HFFc6 (cell line): ENCODE measurements at regions not wholly inside any gene's neighbourhood (a gene's known extent, or its start where the extent isn't known, plus 50 kb on each side); places are given as distances from the start of the nearest gene placed in this dataset.
"Not testable (repeated sequence)": the region's sequence is repeated elsewhere in the genome, so short reads cannot be mapped to it uniquely, and the experiment has no call there.

Source experiments
- DNase-seq: peaks from one replicate; pipeline ENCODE4 v3.0.0-alpha.2; 2018
- H3K27ac Mint-ChIP-seq: 2 replicates; pipeline ENCODE4 v1.8.0; 2020; ENCODE audit warnings: mild to moderate bottlenecking, mixed read lengths
- H3K27me3 Mint-ChIP-seq: 2 replicates; pipeline ENCODE4 v1.8.0; 2021; ENCODE audit warnings: mild to moderate bottlenecking, moderate library complexity, mixed read lengths; ENCODE audit not compliant: insufficient read depth
- H3K36me3 Mint-ChIP-seq: 2 replicates; pipeline ENCODE4 v1.8.0; 2021; ENCODE audit warnings: low read depth, mixed read lengths
- H3K4me1 Mint-ChIP-seq: 2 replicates; pipeline ENCODE4 v1.8.0; 2020; ENCODE audit warnings: low read depth, mixed read lengths
- H3K4me3 Mint-ChIP-seq: 2 replicates; pipeline ENCODE4 v1.8.0; 2020; ENCODE audit warnings: mild to moderate bottlenecking, moderate library complexity, mixed read lengths
- H3K9me3 Mint-ChIP-seq: 2 replicates; pipeline ENCODE4 v1.8.0; 2020; ENCODE audit warnings: mild to moderate bottlenecking, mixed read lengths
- CTCF ChIP-seq: fragments of 200-600 bp; sonication (generic); IDR thresholded peaks from 2 replicates; pipeline ENCODE4 v1.5.0; 2021; ENCODE audit warnings: antibody characterized with exemption, mild to moderate bottlenecking

GRCh38 chr6:18640754-18641153 is 253.6 kb downstream of the RNF144B start:
- no peaks in the 10 kb centered on the region; the same call in 1 of the 2 replicates for H3K36me3 Mint-ChIP-seq
- no peak for TF ChIP-seq CTCF
- peaks cover 16% of the 10 kb centered on the region for H3K9me3 Mint-ChIP-seq

GRCh38 chr6:18654821-18655220 is 267.7 kb downstream of the RNF144B start:
- no peak overlapping the region for H3K4me3 Mint-ChIP-seq
- H3K4me1 Mint-ChIP-seq, result no peaks in the 10 kb centered on the region
- no peak overlapping the region for H3K27ac Mint-ChIP-seq

More at GRCh38 chr6:18640754-18641153, 253.6 kb downstream of the RNF144B start:
- H3K27me3 Mint-ChIP-seq, result peaks cover 1% of the 10 kb centered on the region; the same call in 1 of the 2 replicates
- DNase-seq, result no peak
- no peak overlapping the region for H3K4me3 Mint-ChIP-seq
- H3K27ac Mint-ChIP-seq, result no peak overlapping the region
- no peaks in the 10 kb centered on the region for H3K4me1 Mint-ChIP-seq

GRCh38 chr6:18656506-18656905 is 269.4 kb downstream of the RNF144B start:
- Mint-ChIP-seq H3K36me3 (no peaks in the 10 kb centered on the region), H3K9me3 (peaks cover 56% of the 10 kb centered on the region), H3K27me3 (no peaks in the 10 kb centered on the region; the same call in 1 of the 2 replicates), H3K4me1 (no peaks in the 10 kb centered on the region), H3K27ac (no peak overlapping the region), H3K4me3 (no peak overlapping the region)
- DNase-seq, result no peak
- no peak for TF ChIP-seq CTCF

More at GRCh38 chr6:18654821-18655220, 267.7 kb downstream of the RNF144B start:
- H3K36me3 Mint-ChIP-seq, result no peaks in the 10 kb centered on the region
- H3K9me3 Mint-ChIP-seq, result peaks cover 44% of the 10 kb centered on the region
- no peaks in the 10 kb centered on the region; the same call in 1 of the 2 replicates for H3K27me3 Mint-ChIP-seq
- no peak for TF ChIP-seq CTCF
- no peak for DNase-seq

GRCh38 chr6:18659994-18660393 is 272.8 kb downstream of the RNF144B start:
- H3K27ac Mint-ChIP-seq, H3K27me3 Mint-ChIP-seq, H3K4me3 Mint-ChIP-seq, H3K36me3 Mint-ChIP-seq, DNase-seq, H3K4me1 Mint-ChIP-seq: not testable (repeated sequence)
- H3K9me3 Mint-ChIP-seq, result peaks cover 57% of the 10 kb centered on the region

GRCh38 chr6:18663011-18663410 is 275.9 kb downstream of the RNF144B start:
- no peak for DNase-seq
- H3K4me3 Mint-ChIP-seq, result no peak overlapping the region
- H3K36me3 Mint-ChIP-seq, result no peaks in the 10 kb centered on the region
- peaks cover 46% of the 10 kb centered on the region for H3K9me3 Mint-ChIP-seq
- no peaks in the 10 kb centered on the region for H3K27me3 Mint-ChIP-seq
- H3K4me1 Mint-ChIP-seq, result no peaks in the 10 kb centered on the region
- H3K27ac Mint-ChIP-seq, result no peak overlapping the region
- TF ChIP-seq CTCF, result no peak

GRCh38 chr6:18664401-18664800 is 277.3 kb downstream of the RNF144B start:
- Mint-ChIP-seq H3K4me1 (no peaks in the 10 kb centered on the region), H3K27me3 (no peaks in the 10 kb centered on the region), H3K4me3 (no peak overlapping the region), H3K9me3 (peaks cover 41% of the 10 kb centered on the region), H3K27ac (no peak overlapping the region), H3K36me3 (no peaks in the 10 kb centered on the region)
- no peak for DNase-seq
- TF ChIP-seq CTCF, result no peak
